HG03442 (cell line): ENCODE measurements at regions not wholly inside any gene's neighbourhood (a gene's known extent, or its start where the extent isn't known, plus 50 kb on each side); places are given as distances from the start of the nearest gene placed in this dataset.
A peak's percentile ranks its signal among the peaks of the same experiment; 100 is the strongest.
"Not testable (repeated sequence)": the region's sequence is repeated elsewhere in the genome, so short reads cannot be mapped to it uniquely, and the experiment has no call there.

ENCODE experiments used
- ATAC-seq: cut with Tn5 transposase; IDR thresholded peaks from one replicate; pipeline ENCODE4 v1.9.1; 2021; ENCODE audit warnings: mild to moderate bottlenecking, moderate library complexity; ENCODE audit not compliant: unreplicated experiment

- ATAC-seq, result peak; percentile 83
These were observed 82.9 kb downstream of the LAS1L start for GRCh38 chrX:65451663-65452062.

DNA sequence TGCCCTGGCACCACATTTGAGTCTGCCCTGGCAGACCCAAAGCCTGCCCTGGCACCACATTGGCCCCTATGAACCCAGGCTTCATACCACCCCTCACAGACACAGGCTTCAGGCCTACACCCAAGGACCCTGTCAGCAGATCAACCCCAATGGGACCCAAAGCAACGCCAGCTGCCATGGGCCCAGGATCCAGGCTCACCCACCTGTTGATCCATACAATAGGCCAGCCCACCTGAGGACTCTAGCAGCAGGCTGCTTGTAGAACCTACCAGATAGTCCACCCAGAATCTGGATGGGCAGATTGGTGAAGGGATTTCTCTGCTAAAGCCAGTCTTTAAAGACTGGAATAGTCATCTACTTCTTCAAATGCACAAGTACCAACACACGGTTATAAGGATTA, 114.4 kb downstream of the LAS1L start:
- no peak for ATAC-seq

- ATAC-seq, result not testable (repeated sequence)
These were observed 126.9 kb downstream of the LAS1L start for GRCh38 chrX:65407662-65408061.

GRCh38 chrX:65407157-65407626, 127.4 kb downstream of the LAS1L start:
- ATAC-seq, result no peak

GRCh38 chrX:65406532-65406931, 128.1 kb downstream of the LAS1L start:
- ATAC-seq, result no peak

GRCh38 chrX:65392284-65392683, 142.3 kb downstream of the LAS1L start:
- no peak for ATAC-seq

DNA sequence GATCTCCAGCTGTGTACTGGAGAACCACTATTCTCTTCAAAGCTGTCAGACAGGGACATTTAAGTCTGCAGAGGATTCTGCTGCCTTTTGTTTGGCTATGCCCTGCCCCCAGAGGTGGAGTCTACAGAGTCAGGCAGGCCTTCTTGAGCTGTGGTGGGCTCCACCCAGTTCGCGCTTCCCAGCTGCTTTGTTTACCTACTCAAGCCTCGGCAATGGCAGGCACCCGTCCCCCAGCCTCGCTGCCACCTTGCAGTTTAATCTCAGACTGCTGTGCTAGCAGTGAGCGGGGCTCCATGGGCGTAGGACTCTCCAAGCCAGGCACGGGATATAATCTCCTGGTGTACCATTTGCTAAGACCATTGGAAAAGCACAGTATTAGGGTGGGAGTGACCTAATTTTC, 145.5 kb downstream of the LAS1L start:
- not testable (repeated sequence) for ATAC-seq
